ENCODE measurements at regions not wholly inside any gene's neighbourhood (a gene's known extent, or its start where the extent isn't known, plus 50 kb on each side); places are given as distances from the start of the nearest gene placed in this dataset.

DNA sequence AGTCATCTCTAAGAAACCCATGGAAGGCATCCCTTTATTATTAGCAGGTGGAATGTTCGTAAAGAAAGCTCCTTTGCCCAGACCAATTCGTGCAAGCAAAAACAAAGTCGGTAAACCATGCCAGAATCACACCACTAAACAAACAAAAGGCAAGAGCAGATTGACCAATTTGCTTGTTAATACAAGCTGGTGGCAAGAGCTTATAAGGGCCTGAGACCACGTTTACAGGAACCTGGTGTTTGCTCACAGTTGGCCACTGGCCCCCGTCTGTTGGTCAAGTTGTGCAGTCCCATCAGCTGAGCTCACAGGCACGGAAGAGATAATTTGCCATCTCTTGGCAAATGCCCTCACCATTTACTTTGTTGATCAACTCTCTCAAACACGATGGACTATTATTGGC, 342.2 kb upstream of the MKI67 start:
- Histone ChIP-seq H3K36me3 (replicated peaks; ENCODE audit: insufficient read depth, low read depth) (no peaks in the 10 kb centered on the region), H3K79me2 (no peaks in the 10 kb centered on the region), H3K4me3 (no peak overlapping the region), H3K9me2 (replicated peaks; ENCODE audit: insufficient read depth) (no peaks in the 10 kb centered on the region), H3K27me3 (peaks cover 10% of the 10 kb centered on the region), H3K4me1 (ENCODE audit: insufficient read depth) (no peaks in the 10 kb centered on the region), H2AFZ (no peak overlapping the region), H3K9me3 (ENCODE audit: low read depth) (no peaks in the 10 kb centered on the region), H3K4me2 (no peak overlapping the region), H3K27ac (no peak overlapping the region), H4K20me1 (ENCODE audit: insufficient read depth, poor library complexity, severe bottlenecking) (no peaks in the 10 kb centered on the region)
- 82% methylated on average over 7 of the region's 7 CpGs for WGBS (ENCODE audit: low lambda C conversion rate, missing lambda C conversion rate)
- TF ChIP-seq CTCF (IDR thresholded peaks at IDR 0.05; ENCODE audit: poor library complexity) (no peak), EZH2 (IDR thresholded peaks at IDR 0.05; ENCODE audit: borderline replicate concordance) (no peak), EZH2phosphoT487 (IDR thresholded peaks at IDR 0.05; ENCODE audit: low read depth, severe bottlenecking, unreplicated experiment) (no peak)
- no peak for DNase-seq (ENCODE audit: low spot score)

GRCh38 chr10:128469515-128469914, 343.3 kb upstream of the MKI67 start:
- Histone ChIP-seq H3K27me3 (no peaks in the 10 kb centered on the region), H3K4me2 (no peak overlapping the region), H4K20me1 (ENCODE audit: insufficient read depth, poor library complexity, severe bottlenecking) (no peaks in the 10 kb centered on the region), H3K4me3 (no peak overlapping the region), H3K9me3 (ENCODE audit: low read depth) (no peaks in the 10 kb centered on the region), H2AFZ (no peak overlapping the region), H3K4me1 (ENCODE audit: insufficient read depth) (no peaks in the 10 kb centered on the region), H3K27ac (no peak overlapping the region), H3K79me2 (no peaks in the 10 kb centered on the region), H3K9me2 (replicated peaks; ENCODE audit: insufficient read depth) (no peaks in the 10 kb centered on the region), H3K36me3 (replicated peaks; ENCODE audit: insufficient read depth, low read depth) (no peaks in the 10 kb centered on the region)
- 69% methylated on average over 9 of the region's 9 CpGs for WGBS (ENCODE audit: low lambda C conversion rate, missing lambda C conversion rate)
- TF ChIP-seq CTCF (IDR thresholded peaks at IDR 0.05; ENCODE audit: poor library complexity) (no peak), EZH2 (IDR thresholded peaks at IDR 0.05; ENCODE audit: borderline replicate concordance) (no peak), EZH2phosphoT487 (IDR thresholded peaks at IDR 0.05; ENCODE audit: low read depth, severe bottlenecking, unreplicated experiment) (no peak)
- no peak for DNase-seq (ENCODE audit: low spot score)

DNA sequence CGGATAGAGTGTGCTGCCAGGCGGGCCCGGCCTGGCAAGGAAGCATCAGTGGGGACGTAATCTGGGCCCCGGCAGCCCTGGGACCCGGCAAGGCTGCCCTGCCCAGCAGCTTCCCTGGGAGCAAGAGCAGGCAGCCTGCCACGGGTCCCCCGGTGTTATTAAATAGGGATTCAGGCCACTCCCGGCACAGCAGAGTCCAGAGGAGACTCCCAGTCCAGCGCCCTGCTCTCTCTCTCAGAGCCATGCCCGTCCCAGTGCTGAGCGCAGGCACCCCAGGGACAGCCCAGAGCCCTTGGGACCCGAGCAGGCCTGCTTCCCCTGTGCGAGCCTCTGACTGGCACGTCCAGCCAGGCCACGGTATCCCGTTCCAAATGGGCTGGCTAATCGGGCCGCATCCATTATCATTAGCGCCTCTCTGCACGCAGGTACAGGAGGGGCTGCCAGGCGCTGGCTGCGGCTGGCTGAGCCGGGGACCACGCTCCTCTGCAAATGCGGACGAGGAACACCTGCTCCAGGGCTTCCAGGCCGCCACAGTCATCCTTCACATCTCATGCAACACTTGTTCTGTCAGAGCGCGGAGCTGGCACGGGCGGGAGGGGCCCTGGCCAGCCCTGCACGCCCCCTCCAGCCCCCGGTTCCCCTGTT, 344.2 kb upstream of the MKI67 start:
- H2AFZ ChIP-seq: no peak overlapping the region
- no peaks in the 10 kb centered on the region for H3K9me2 ChIP-seq (replicated peaks; ENCODE audit: insufficient read depth)
- no peak overlapping the region for H3K4me2 ChIP-seq
- TF ChIP-seq CTCF (IDR thresholded peaks at IDR 0.05; ENCODE audit: poor library complexity) (no peak), EZH2 (IDR thresholded peaks at IDR 0.05; ENCODE audit: borderline replicate concordance) (no peak), EZH2phosphoT487 (IDR thresholded peaks at IDR 0.05; ENCODE audit: low read depth, severe bottlenecking, unreplicated experiment) (no peak)
- WGBS (ENCODE audit: low lambda C conversion rate, missing lambda C conversion rate): 90% methylated on average over 34 of the region's 34 CpGs
- no peak overlapping the region for H3K27ac ChIP-seq
- no peaks in the 10 kb centered on the region for H3K79me2 ChIP-seq
- no peak for DNase-seq (ENCODE audit: low spot score)
- no peaks in the 10 kb centered on the region for H3K9me3 ChIP-seq (ENCODE audit: low read depth)
- no peaks in the 10 kb centered on the region for H3K27me3 ChIP-seq
- no peaks in the 10 kb centered on the region for H3K4me1 ChIP-seq (ENCODE audit: insufficient read depth)
- no peaks in the 10 kb centered on the region for H4K20me1 ChIP-seq (ENCODE audit: insufficient read depth, poor library complexity, severe bottlenecking)
- no peaks in the 10 kb centered on the region for H3K36me3 ChIP-seq (replicated peaks; ENCODE audit: insufficient read depth, low read depth)
- no peak overlapping the region for H3K4me3 ChIP-seq
